ENCODE measurements at regions not wholly inside any gene's neighbourhood (a gene's known extent, or its start where the extent isn't known, plus 50 kb on each side); places are given as distances from the start of the nearest gene placed in this dataset.
"Not testable (repeated sequence)": the region's sequence is repeated elsewhere in the genome, so short reads cannot be mapped to it uniquely, and the experiment has no call there.

DNA sequence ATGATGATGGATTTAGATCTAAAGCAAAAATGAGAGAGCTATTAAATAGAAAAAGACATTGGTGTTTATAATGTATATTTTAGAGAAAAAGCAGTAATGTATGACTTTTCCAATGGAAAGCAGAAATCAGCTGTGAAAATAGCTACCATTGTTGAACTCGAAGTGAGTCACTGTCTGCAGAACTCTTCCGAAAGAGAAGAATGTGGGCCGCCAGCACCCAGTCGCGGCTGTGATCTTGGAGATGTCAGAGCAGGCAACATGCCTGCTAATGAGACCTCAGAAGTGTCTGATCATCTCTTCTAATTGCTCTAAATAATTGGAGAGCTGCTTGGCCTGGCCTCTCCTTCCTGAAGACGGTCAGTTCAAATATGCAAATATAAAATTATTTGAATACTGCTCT is 333.6 kb upstream of the RUNX1 start:
- H3K4me3 ChIP-seq (ENCODE audit: low read length): no peak overlapping the region
- no peak overlapping the region for H3K4me3 Mint-ChIP-seq
- TF ChIP-seq, protein P1, sequence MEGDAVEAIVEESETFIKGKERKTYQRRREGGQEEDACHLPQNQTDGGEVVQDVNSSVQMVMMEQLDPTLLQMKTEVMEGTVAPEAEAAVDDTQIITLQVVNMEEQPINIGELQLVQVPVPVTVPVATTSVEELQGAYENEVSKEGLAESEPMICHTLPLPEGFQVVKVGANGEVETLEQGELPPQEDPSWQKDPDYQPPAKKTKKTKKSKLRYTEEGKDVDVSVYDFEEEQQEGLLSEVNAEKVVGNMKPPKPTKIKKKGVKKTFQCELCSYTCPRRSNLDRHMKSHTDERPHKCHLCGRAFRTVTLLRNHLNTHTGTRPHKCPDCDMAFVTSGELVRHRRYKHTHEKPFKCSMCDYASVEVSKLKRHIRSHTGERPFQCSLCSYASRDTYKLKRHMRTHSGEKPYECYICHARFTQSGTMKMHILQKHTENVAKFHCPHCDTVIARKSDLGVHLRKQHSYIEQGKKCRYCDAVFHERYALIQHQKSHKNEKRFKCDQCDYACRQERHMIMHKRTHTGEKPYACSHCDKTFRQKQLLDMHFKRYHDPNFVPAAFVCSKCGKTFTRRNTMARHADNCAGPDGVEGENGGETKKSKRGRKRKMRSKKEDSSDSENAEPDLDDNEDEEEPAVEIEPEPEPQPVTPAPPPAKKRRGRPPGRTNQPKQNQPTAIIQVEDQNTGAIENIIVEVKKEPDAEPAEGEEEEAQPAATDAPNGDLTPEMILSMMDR (IDR thresholded peaks at IDR 0.05): no peak
- no peaks in the 10 kb centered on the region for H3K9me3 ChIP-seq (ENCODE audit: control insufficient read depth, insufficient read depth, low read length)
- no peaks in the 10 kb centered on the region for H3K9me3 Mint-ChIP-seq
- DNase-seq: no peak
- no peaks in the 10 kb centered on the region for H3K36me3 ChIP-seq (ENCODE audit: control insufficient read depth, insufficient read depth, low read length)
- intact Hi-C loops (cut with micrococcal nuclease): no loop called here
- H3K36me3 Mint-ChIP-seq: no peaks in the 10 kb centered on the region
- no peak for ATAC-seq
- peaks cover 3 to 9% of the 10 kb centered on the region in 2 donors for H3K27me3 Mint-ChIP-seq (ENCODE audit: low read depth in 2 of 2)
- H3K4me1 ChIP-seq (ENCODE audit: control insufficient read depth, insufficient read depth, low read length): no peaks in the 10 kb centered on the region
- no peak overlapping the region for H3K27ac Mint-ChIP-seq
- H3K4me1 Mint-ChIP-seq: no peaks in the 10 kb centered on the region
- H3K27ac ChIP-seq (ENCODE audit: low read length): no peak overlapping the region
- WGBS (ENCODE audit: insufficient coverage): 92% methylated on average over 6 of the region's 6 CpGs
- no peaks in the 10 kb centered on the region for H3K27me3 ChIP-seq (ENCODE audit: control insufficient read depth, insufficient read depth, low read length)

DNA sequence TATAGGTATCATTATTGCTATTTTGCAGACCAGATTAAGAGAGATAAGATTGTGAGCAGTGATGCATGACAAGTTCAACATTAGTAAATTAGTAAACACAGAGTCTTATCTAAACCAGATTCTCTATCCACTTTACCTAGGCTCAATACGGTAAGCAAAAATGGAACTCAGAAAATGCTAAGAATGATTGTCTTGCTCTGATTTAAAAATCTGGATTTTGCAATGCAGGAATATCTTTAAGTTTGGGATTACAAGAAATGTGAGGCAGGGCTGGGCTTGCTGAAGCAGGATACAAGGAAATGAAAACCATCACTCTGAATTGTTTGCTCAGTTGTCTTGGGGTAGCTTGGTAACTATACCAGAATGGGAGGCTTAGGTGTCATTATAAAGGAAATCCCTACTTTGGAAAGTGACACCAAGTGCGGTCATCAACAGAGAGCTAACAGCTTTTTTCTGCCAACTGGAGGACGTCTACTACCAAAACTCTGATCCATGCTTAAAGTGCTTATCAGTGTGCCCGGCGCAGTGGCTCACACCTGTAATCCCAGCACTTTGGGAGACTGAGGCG is 332.7 kb upstream of the RUNX1 start:
- Histone ChIP-seq H3K27me3 (ENCODE audit: control insufficient read depth, insufficient read depth, low read length) (no peaks in the 10 kb centered on the region), H3K36me3 (ENCODE audit: control insufficient read depth, insufficient read depth, low read length) (no peaks in the 10 kb centered on the region), H3K27ac (ENCODE audit: low read length) (no peak overlapping the region), H3K9me3 (ENCODE audit: control insufficient read depth, insufficient read depth, low read length) (no peaks in the 10 kb centered on the region), H3K4me3 (ENCODE audit: low read length) (no peak overlapping the region), H3K4me1 (ENCODE audit: control insufficient read depth, insufficient read depth, low read length) (no peaks in the 10 kb centered on the region)
- 86% methylated on average over 5 of the region's 6 CpGs for WGBS (ENCODE audit: insufficient coverage)
- Mint-ChIP-seq H3K4me1 (no peaks in the 10 kb centered on the region), H3K4me3 (no peak overlapping the region), H3K9me3 (no peaks in the 10 kb centered on the region), H3K27me3 (ENCODE audit: low read depth in 2 of 2) (peaks cover 0 to 9% of the 10 kb centered on the region in 2 donors), H3K36me3 (no peaks in the 10 kb centered on the region), H3K27ac (no peak overlapping the region)
- intact Hi-C loops (cut with micrococcal nuclease): no loop called here
- TF ChIP-seq, protein P1 (IDR thresholded peaks at IDR 0.05): no peak
- ATAC-seq (no peak), DNase-seq (no peak)

DNA sequence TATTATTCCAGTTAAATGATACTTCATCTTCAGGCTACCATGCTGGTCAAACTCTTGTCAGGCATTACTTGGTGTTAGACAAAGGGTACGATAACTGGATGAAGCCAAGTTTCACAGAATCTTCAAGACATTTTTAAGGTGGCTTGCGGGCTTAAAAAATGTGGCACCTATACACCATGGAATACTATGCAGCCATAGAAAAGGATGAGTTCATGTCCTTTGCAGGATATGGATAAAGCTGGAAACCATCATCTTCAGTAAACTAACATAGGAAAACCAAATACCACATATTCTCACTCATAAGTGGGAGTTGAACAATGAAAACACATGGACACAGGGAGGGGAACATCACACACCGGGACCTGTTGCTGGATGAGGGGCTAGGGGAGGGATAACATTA is 331.2 kb upstream of the RUNX1 start:
- H3K4me3 Mint-ChIP-seq; DNase-seq; H3K27ac ChIP-seq (ENCODE audit: low read length); H3K27ac Mint-ChIP-seq; intact Hi-C loops (cut with micrococcal nuclease); H3K4me1 ChIP-seq (ENCODE audit: control insufficient read depth, insufficient read depth, low read length); ATAC-seq; H3K4me1 Mint-ChIP-seq; H3K9me3 ChIP-seq (ENCODE audit: control insufficient read depth, insufficient read depth, low read length); H3K9me3 Mint-ChIP-seq; H3K36me3 Mint-ChIP-seq; H3K36me3 ChIP-seq (ENCODE audit: control insufficient read depth, insufficient read depth, low read length); H3K27me3 ChIP-seq (ENCODE audit: control insufficient read depth, insufficient read depth, low read length); H3K4me3 ChIP-seq (ENCODE audit: low read length): not testable (repeated sequence)
- H3K27me3 Mint-ChIP-seq (ENCODE audit: low read depth in 2 of 2): peaks cover 0 to 11% of the 10 kb centered on the region in 2 donors
- WGBS (ENCODE audit: insufficient coverage): 97% methylated on average over 2 of the region's 3 CpGs

DNA sequence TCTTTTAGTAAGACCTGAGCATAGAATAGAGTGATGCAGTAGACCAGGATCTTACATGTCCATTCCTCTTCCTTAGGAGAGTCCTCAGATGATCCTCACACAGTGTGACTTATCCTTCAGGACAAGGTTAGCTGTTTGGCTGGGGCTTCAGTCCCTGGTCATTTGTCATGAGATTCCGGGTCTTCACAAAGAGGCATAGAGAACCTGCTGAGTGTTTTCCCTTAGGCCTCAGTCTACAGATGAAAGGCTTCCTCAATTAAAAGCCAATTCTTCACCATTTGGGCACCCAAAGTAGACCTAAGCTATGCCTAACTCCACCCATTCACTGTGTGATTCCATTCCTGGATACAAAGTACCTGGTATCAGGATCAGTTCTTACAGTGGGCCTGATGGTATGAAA is 329.8 kb upstream of the RUNX1 start:
- no peak for ATAC-seq
- H3K36me3 Mint-ChIP-seq: no peaks in the 10 kb centered on the region
- no peaks in the 10 kb centered on the region for H3K27me3 ChIP-seq (ENCODE audit: control insufficient read depth, insufficient read depth, low read length)
- H3K9me3 ChIP-seq (ENCODE audit: control insufficient read depth, insufficient read depth, low read length): no peaks in the 10 kb centered on the region
- H3K4me3 Mint-ChIP-seq: no peak overlapping the region
- no peaks in the 10 kb centered on the region for H3K9me3 Mint-ChIP-seq
- no peaks in the 10 kb centered on the region for H3K36me3 ChIP-seq (ENCODE audit: control insufficient read depth, insufficient read depth, low read length)
- TF ChIP-seq, protein P1 (IDR thresholded peaks at IDR 0.05): no peak
- no peak overlapping the region for H3K4me3 ChIP-seq (ENCODE audit: low read length)
- no peaks in the 10 kb centered on the region for H3K4me1 Mint-ChIP-seq
- peaks cover 0 to 6% of the 10 kb centered on the region in 2 donors for H3K27me3 Mint-ChIP-seq (ENCODE audit: low read depth in 2 of 2)
- no peaks in the 10 kb centered on the region for H3K4me1 ChIP-seq (ENCODE audit: control insufficient read depth, insufficient read depth, low read length)
- intact Hi-C loops (cut with micrococcal nuclease): loop anchor here (10.0 kb wide), 1 partner anchor 64 kb away; no protein-coding TSS in a partner anchor
- no peak overlapping the region for H3K27ac Mint-ChIP-seq
- H3K27ac ChIP-seq (ENCODE audit: low read length): no peak overlapping the region
- DNase-seq: no peak
- 100% methylated on average over 1 of the region's 1 CpG for WGBS (ENCODE audit: insufficient coverage)

Data from natural killer cell (primary cell).